ENCODE measurements at regions not wholly inside any gene's neighbourhood (a gene's known extent, or its start where the extent isn't known, plus 50 kb on each side); places are given as distances from the start of the nearest gene placed in this dataset.

GRCh38 chr9:13911473-13911872 lies 402.5 kb downstream of the NFIB start:
- no peaks in the 10 kb centered on the region for H3K27me3 ChIP-seq (ENCODE audit: insufficient read depth)
- Mint-ChIP-seq H3K9me3 (peaks cover 8% of the 10 kb centered on the region), H3K4me1 (no peaks in the 10 kb centered on the region), H3K27me3 (ENCODE audit: insufficient read depth, low read depth, poor library complexity) (no peaks in the 10 kb centered on the region), H3K4me3 (no peak overlapping the region), H3K27ac (no peak overlapping the region), H3K36me3 (ENCODE audit: low read depth) (peaks cover 7% of the 10 kb centered on the region; the same call in 1 of the 3 replicates)
- peaks cover 9% of the 10 kb centered on the region; the same call in 1 of the 2 replicates for H3K9me2 ChIP-seq (ENCODE audit: insufficient read depth)
- H3K79me2 ChIP-seq (replicated peaks; ENCODE audit: insufficient read depth), result no peaks in the 10 kb centered on the region
- no peak for ATAC-seq
- H3K4me1 ChIP-seq (ENCODE audit: insufficient read depth), result no peaks in the 10 kb centered on the region
- H3K4me3 ChIP-seq, result no peak overlapping the region
- DNase-seq (ENCODE audit: low spot score), result no peak
- H3F3A ChIP-seq (replicated peaks; ENCODE audit: low read depth), result no peaks in the 10 kb centered on the region
- H3K4me2 ChIP-seq, result no peak overlapping the region
- H3K27ac ChIP-seq (ENCODE audit: low read depth), result no peak overlapping the region
- no peak overlapping the region for H2AFZ ChIP-seq
- no peaks in the 10 kb centered on the region for H4K20me1 ChIP-seq (replicated peaks; ENCODE audit: insufficient read depth)
- H3K36me3 ChIP-seq (ENCODE audit: insufficient read depth), result no peaks in the 10 kb centered on the region
- TF ChIP-seq NANOG (IDR thresholded peaks at IDR 0.05; ENCODE audit: borderline replicate concordance) (no peak), POLR2AphosphoS5 (IDR thresholded peaks at IDR 0.05; ENCODE audit: low read depth) (no peak), ZNF462 (CRISPR knock-in tag; IDR thresholded peaks at IDR 0.05) (no peak), EZH2phosphoT487 (IDR thresholded peaks at IDR 0.05; ENCODE audit: unreplicated experiment) (no peak), CREB1 (CRISPR knock-in tag; IDR thresholded peaks at IDR 0.05; ENCODE audit: low read depth) (no peak), JUNB (IDR thresholded peaks at IDR 0.05; ENCODE audit: unreplicated experiment) (no peak), ZNF331 (CRISPR knock-in tag; IDR thresholded peaks at IDR 0.05; ENCODE audit: low read depth) (no peak), ZNF114 (CRISPR knock-in tag; IDR thresholded peaks at IDR 0.05) (no peak), CTCF (conservative IDR thresholded peaks at IDR 0.05; ENCODE audit: low read depth in 2 of 2) (no peak), EZH2 (IDR thresholded peaks at IDR 0.05; ENCODE audit: low read depth, unreplicated experiment) (no peak), STAT1 (IDR thresholded peaks at IDR 0.05; ENCODE audit: unreplicated experiment) (no peak)
- TF ChIP-seq, protein P1, sequence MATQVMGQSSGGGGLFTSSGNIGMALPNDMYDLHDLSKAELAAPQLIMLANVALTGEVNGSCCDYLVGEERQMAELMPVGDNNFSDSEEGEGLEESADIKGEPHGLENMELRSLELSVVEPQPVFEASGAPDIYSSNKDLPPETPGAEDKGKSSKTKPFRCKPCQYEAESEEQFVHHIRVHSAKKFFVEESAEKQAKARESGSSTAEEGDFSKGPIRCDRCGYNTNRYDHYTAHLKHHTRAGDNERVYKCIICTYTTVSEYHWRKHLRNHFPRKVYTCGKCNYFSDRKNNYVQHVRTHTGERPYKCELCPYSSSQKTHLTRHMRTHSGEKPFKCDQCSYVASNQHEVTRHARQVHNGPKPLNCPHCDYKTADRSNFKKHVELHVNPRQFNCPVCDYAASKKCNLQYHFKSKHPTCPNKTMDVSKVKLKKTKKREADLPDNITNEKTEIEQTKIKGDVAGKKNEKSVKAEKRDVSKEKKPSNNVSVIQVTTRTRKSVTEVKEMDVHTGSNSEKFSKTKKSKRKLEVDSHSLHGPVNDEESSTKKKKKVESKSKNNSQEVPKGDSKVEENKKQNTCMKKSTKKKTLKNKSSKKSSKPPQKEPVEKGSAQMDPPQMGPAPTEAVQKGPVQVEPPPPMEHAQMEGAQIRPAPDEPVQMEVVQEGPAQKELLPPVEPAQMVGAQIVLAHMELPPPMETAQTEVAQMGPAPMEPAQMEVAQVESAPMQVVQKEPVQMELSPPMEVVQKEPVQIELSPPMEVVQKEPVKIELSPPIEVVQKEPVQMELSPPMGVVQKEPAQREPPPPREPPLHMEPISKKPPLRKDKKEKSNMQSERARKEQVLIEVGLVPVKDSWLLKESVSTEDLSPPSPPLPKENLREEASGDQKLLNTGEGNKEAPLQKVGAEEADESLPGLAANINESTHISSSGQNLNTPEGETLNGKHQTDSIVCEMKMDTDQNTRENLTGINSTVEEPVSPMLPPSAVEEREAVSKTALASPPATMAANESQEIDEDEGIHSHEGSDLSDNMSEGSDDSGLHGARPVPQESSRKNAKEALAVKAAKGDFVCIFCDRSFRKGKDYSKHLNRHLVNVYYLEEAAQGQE (IDR thresholded peaks at IDR 0.05; ENCODE audit: unreplicated experiment), result no peak
- TF ChIP-seq, protein P2, sequence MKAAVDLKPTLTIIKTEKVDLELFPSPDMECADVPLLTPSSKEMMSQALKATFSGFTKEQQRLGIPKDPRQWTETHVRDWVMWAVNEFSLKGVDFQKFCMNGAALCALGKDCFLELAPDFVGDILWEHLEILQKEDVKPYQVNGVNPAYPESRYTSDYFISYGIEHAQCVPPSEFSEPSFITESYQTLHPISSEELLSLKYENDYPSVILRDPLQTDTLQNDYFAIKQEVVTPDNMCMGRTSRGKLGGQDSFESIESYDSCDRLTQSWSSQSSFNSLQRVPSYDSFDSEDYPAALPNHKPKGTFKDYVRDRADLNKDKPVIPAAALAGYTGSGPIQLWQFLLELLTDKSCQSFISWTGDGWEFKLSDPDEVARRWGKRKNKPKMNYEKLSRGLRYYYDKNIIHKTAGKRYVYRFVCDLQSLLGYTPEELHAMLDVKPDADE (IDR thresholded peaks at IDR 0.05), result no peak

Data from GM23338 (cell line).